K562 (cell line): ENCODE measurements at regions not wholly inside any gene's neighbourhood (a gene's known extent, or its start where the extent isn't known, plus 50 kb on each side); places are given as distances from the start of the nearest gene placed in this dataset.

ENCODE experiments used
- ATAC-seq: fragments of 200-7000 bp; cut with Tn5 transposase; 3 replicates; pipeline ENCODE4 v1.9.1; 2020; ENCODE audit warnings: moderate library complexity
- BruUV-seq: library from RNA; stranded (reverse); fragments of 400-500 nt; replicated peaks from 2 replicates; lab custom pipeline; 2021; lab: Mats Ljungman, UMichigan
- CTCF ChIA-PET: fragments of 300-600 bp; formaldehyde crosslinking; extraction: SDS; loops from one replicate; lab custom pipeline; 2021; ENCODE audit warnings: low intra/inter-chr PET ratio; lab: Yijun Ruan, JAX
- POLR2A ChIA-PET: fragments of 300-600, 350-650 bp; sonication (Branson Sonifier 250); formaldehyde crosslinking; extraction: SDS; loops from one replicate; lab custom pipeline; 2021; ENCODE audit warnings: antibody characterized with exemption, inconsistent platforms; lab: Yijun Ruan, JAX
- DNase-seq, 4 experiments: peaks; one replicate each; pipeline versions ENCODE4 v3.0.0 to v3.0.0-alpha.2; 2011 to 2018; ENCODE audit warnings: low spot score in 3 of 4, mixed read lengths in 3 of 4; ENCODE audit errors: extremely low read depth in 1 of 4
- FAIRE-seq: peaks from 2 replicates; lab custom pipeline; 2011; peaks lifted over from hg19 to GRCh38; lab: Jason Lieb, UNC
- H2AFZ ChIP-seq: 2 replicates; pipeline ENCODE4 v1.6.0; 2011; ENCODE audit warnings: low read depth, low read length, control low read depth, inconsistent platforms
- H3K27ac ChIP-seq: fragments of 200-600 bp; 3 replicates; pipeline ENCODE4 v1.8.0; 2011; ENCODE audit warnings: low read depth, mild to moderate bottlenecking, control low read depth, inconsistent platforms, low read length, moderate library complexity, mixed read lengths; ENCODE audit errors: extremely low read depth
- H3K27me3 ChIP-seq, 2 experiments: fragments of 300-600 bp in 1 of 2; 2 replicates in 1 of 2; 3 replicates in 1 of 2; pipeline versions ENCODE4 v1.6.0 to v1.8.0; 2011; ENCODE audit warnings: inconsistent platforms in 2 of 2, low read length in 2 of 2, mild to moderate bottlenecking in 1 of 2, mixed read lengths in 1 of 2, moderate library complexity in 1 of 2; ENCODE audit not compliant: control insufficient read depth in 2 of 2, insufficient read depth in 2 of 2
- H3K36me3 ChIP-seq: fragments of 300-600 bp; 3 replicates; pipeline ENCODE4 v1.8.0; 2011; ENCODE audit warnings: mild to moderate bottlenecking, low read length, inconsistent platforms; ENCODE audit not compliant: control insufficient read depth, insufficient read depth
- H3K4me1 ChIP-seq, 2 experiments: fragments of 200-600 bp in 1 of 2; replicated peaks in 1 of 2; 2 replicates in 1 of 2; 3 replicates in 1 of 2; pipeline versions ENCODE4 v1.5.1 to v1.8.0; 2011; ENCODE audit warnings: inconsistent platforms in 2 of 2, low read length in 2 of 2, mild to moderate bottlenecking in 1 of 2, mixed read lengths in 1 of 2, moderate library complexity in 1 of 2; ENCODE audit not compliant: control insufficient read depth in 2 of 2, insufficient read depth in 2 of 2
- H3K4me2 ChIP-seq: 2 replicates; pipeline ENCODE4 v1.6.1; 2011; ENCODE audit warnings: low read length, control low read depth, inconsistent platforms, mixed read lengths; ENCODE audit not compliant: insufficient read depth
- H3K4me3 ChIP-seq: fragments of 200-600 bp; sonication (generic), shearing (Covaris generic); 2 replicates; pipeline ENCODE4 v1.5.1; 2016; ENCODE audit warnings: control low read depth, inconsistent platforms
- H3K79me2 ChIP-seq: fragments of 200-600 bp; 3 replicates; pipeline ENCODE4 v1.8.0; 2011; ENCODE audit warnings: low read length, inconsistent platforms; ENCODE audit not compliant: control insufficient read depth, insufficient read depth
- H3K9ac ChIP-seq, 2 experiments: 2 replicates each; pipeline versions ENCODE4 v1.6.0 to v1.6.1; 2011; ENCODE audit warnings: low read depth in 2 of 2, low read length in 2 of 2, control low read depth in 1 of 2, inconsistent platforms in 1 of 2, mild to moderate bottlenecking in 1 of 2, mixed read lengths in 1 of 2; ENCODE audit not compliant: insufficient read depth in 1 of 2
- H3K9me1 ChIP-seq: one replicate; pipeline ENCODE4 v1.6.0; 2011; ENCODE audit warnings: inconsistent platforms, mild to moderate bottlenecking, low read length, moderate library complexity; ENCODE audit not compliant: control insufficient read depth, insufficient read depth
- H3K9me3 ChIP-seq: replicated peaks from 2 replicates; pipeline ENCODE4 v1.5.1; 2011; ENCODE audit warnings: low read depth, low read length, inconsistent platforms; ENCODE audit not compliant: control insufficient read depth, insufficient read depth
- H4K20me1 ChIP-seq: replicated peaks from 2 replicates; pipeline ENCODE4 v1.6.1; 2011; ENCODE audit warnings: low read length, inconsistent platforms, mixed read lengths; ENCODE audit not compliant: control insufficient read depth, insufficient read depth
- ARNT ChIP-seq, 2 experiments: fragments of 450-650 bp; IDR thresholded peaks; 2 replicates each; pipeline ENCODE4 v1.6.1; 2016; ENCODE audit warnings: mild to moderate bottlenecking in 1 of 2
- MTA3 ChIP-seq: fragments of 450-650 bp; formaldehyde crosslinking; IDR thresholded peaks from 2 replicates; pipeline ENCODE4 v1.6.1; 2017; ENCODE audit warnings: mild to moderate bottlenecking, borderline replicate concordance
- NFIC ChIP-seq: fragments of 450-650 bp; IDR thresholded peaks from 2 replicates; pipeline ENCODE4 v1.6.1; 2017; ENCODE audit warnings: mild to moderate bottlenecking, inconsistent platforms
- RFX1 ChIP-seq: fragments of 450-650 bp; IDR thresholded peaks from 2 replicates; pipeline ENCODE4 v1.6.1; 2016; ENCODE audit warnings: mild to moderate bottlenecking, moderate library complexity
- ZNF76 ChIP-seq: fragments of 250-450 bp; sonication (Bioruptor Pico); IDR thresholded peaks from 2 replicates; pipeline ENCODE4 v1.4.0; 2020; ENCODE audit warnings: mild to moderate bottlenecking, moderate library complexity, borderline replicate concordance
- in situ Hi-C: fragments of 300-500 bp; cut with MboI; formaldehyde crosslinking; loops from 4 replicates; pipeline ENCODE4 v1.15.0; 2018; ENCODE audit warnings: inconsistent platforms, mixed read lengths
- intact Hi-C: fragments of 100-400 bp; cut with micrococcal nuclease; formaldehyde crosslinking; loops from 2 replicates; pipeline ENCODE4 v1.14.2; 2022
- TF ChIP-seq, protein P1 (sequence below): sonication (generic); formaldehyde crosslinking; IDR thresholded peaks from 2 replicates; pipeline ENCODE4 v1.8.0; 2023; ENCODE audit warnings: mild to moderate bottlenecking, missing genetic modification reagents

DNA sequence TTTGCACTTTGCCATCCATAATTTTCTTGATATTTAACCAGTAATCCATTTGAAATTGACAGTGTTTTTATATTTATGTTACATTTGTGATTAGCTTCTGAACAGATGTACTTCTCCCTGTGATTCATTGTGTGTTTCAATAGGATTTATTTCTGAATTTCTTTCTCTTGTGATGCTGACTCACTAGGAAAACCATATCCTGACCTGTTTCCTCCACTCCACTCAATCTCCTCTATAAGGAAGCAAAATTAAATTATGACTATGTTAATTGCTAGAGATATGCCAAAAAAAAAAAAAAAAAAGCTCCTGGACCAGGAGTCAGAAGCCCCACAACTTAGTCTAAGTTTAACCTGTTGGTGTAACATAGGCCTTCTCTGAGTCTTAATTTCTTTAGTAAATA is 614.6 kb upstream of the SPRY2 start:
- CTCF ChIA-PET: no interaction called here
- no peaks in the 10 kb centered on the region for H3K4me1 ChIP-seq
- no peak overlapping the region for H3K4me2 ChIP-seq
- no peaks in the 10 kb centered on the region for H3K36me3 ChIP-seq
- no peak for DNase-seq
- H3K9me3 ChIP-seq: no peaks in the 10 kb centered on the region
- no peaks in the 10 kb centered on the region for H4K20me1 ChIP-seq
- TF ChIP-seq MTA3: no peak
- no peak for TF ChIP-seq NFIC
- TF ChIP-seq ZNF76 (CRISPR knock-in tag): no peak
- TF ChIP-seq, protein P1, sequence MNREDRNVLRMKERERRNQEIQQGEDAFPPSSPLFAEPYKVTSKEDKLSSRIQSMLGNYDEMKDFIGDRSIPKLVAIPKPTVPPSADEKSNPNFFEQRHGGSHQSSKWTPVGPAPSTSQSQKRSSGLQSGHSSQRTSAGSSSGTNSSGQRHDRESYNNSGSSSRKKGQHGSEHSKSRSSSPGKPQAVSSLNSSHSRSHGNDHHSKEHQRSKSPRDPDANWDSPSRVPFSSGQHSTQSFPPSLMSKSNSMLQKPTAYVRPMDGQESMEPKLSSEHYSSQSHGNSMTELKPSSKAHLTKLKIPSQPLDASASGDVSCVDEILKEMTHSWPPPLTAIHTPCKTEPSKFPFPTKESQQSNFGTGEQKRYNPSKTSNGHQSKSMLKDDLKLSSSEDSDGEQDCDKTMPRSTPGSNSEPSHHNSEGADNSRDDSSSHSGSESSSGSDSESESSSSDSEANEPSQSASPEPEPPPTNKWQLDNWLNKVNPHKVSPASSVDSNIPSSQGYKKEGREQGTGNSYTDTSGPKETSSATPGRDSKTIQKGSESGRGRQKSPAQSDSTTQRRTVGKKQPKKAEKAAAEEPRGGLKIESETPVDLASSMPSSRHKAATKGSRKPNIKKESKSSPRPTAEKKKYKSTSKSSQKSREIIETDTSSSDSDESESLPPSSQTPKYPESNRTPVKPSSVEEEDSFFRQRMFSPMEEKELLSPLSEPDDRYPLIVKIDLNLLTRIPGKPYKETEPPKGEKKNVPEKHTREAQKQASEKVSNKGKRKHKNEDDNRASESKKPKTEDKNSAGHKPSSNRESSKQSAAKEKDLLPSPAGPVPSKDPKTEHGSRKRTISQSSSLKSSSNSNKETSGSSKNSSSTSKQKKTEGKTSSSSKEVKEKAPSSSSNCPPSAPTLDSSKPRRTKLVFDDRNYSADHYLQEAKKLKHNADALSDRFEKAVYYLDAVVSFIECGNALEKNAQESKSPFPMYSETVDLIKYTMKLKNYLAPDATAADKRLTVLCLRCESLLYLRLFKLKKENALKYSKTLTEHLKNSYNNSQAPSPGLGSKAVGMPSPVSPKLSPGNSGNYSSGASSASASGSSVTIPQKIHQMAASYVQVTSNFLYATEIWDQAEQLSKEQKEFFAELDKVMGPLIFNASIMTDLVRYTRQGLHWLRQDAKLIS (CRISPR knock-in tag): no peak
- TF ChIP-seq RFX1: no peak
- no peak for TF ChIP-seq ARNT (IDR thresholded peaks at IDR 0.05)
- no peaks in the 10 kb centered on the region for H3K9me1 ChIP-seq
- no peaks in the 10 kb centered on the region for H3K79me2 ChIP-seq
- H3K9ac ChIP-seq: no peak overlapping the region
- in situ Hi-C loops (no loop called here), intact Hi-C loops (no loop called here)
- no peak overlapping the region for H3K4me3 ChIP-seq
- no peak overlapping the region for H3K27ac ChIP-seq
- no peak for FAIRE-seq
- BruUV-seq: no TSS peak
- no peak overlapping the region for H2AFZ ChIP-seq
- no peak for ATAC-seq
- POLR2A ChIA-PET: no interaction called here
- no peaks in the 10 kb centered on the region for H3K27me3 ChIP-seq
